Cardiac fibroblast (primary cell): ENCODE measurements at regions not wholly inside any gene's neighbourhood (a gene's known extent, or its start where the extent isn't known, plus 50 kb on each side); places are given as distances from the start of the nearest gene placed in this dataset.

Experiments used
- DNase-seq, 2 donors: peaks; one replicate each; pipeline versions ENCODE4 v3.0.0 to v3.0.0-alpha.2; 2010; ENCODE audit warnings: low read depth in 2 of 2
- H3K4me3 ChIP-seq, 2 donors: replicated peaks in 1 of 2; 1 replicate in 1 of 2; 2 replicates in 1 of 2; pipeline ENCODE4 v1.5.1; 2011; ENCODE audit warnings: low read depth in 2 of 2, low read length in 2 of 2, mild to moderate bottlenecking in 2 of 2, moderate library complexity in 1 of 2
- TF ChIP-seq, protein P1 (sequence below): IDR thresholded peaks from one replicate; pipeline ENCODE4 v1.5.1; 2011; ENCODE audit warnings: low read depth, mild to moderate bottlenecking, low read length, inconsistent platforms

DNA sequence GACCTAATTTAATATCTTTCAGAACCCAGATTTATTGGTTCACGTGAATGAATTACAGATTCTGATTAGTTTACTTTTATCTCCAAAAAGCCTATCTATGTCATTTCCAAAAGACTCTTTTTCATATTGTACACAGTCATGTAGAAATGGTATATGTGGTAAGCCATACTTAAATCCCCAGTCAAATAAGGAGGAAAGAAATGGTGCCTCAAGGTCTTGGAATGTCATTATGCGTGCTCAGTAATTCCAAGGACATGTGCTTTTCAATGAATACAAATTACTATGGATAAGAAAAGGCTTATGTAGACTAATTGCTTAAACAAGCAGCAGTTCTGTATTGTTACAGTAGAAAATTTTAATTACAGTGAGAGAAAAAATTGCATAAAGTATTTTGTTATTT lies 64.1 kb upstream of the TYRP1 start:
- H3K4me3 ChIP-seq = no peak overlapping the region
- TF ChIP-seq, protein P1, sequence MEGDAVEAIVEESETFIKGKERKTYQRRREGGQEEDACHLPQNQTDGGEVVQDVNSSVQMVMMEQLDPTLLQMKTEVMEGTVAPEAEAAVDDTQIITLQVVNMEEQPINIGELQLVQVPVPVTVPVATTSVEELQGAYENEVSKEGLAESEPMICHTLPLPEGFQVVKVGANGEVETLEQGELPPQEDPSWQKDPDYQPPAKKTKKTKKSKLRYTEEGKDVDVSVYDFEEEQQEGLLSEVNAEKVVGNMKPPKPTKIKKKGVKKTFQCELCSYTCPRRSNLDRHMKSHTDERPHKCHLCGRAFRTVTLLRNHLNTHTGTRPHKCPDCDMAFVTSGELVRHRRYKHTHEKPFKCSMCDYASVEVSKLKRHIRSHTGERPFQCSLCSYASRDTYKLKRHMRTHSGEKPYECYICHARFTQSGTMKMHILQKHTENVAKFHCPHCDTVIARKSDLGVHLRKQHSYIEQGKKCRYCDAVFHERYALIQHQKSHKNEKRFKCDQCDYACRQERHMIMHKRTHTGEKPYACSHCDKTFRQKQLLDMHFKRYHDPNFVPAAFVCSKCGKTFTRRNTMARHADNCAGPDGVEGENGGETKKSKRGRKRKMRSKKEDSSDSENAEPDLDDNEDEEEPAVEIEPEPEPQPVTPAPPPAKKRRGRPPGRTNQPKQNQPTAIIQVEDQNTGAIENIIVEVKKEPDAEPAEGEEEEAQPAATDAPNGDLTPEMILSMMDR = no peak
- DNase-seq = no peak

DNA sequence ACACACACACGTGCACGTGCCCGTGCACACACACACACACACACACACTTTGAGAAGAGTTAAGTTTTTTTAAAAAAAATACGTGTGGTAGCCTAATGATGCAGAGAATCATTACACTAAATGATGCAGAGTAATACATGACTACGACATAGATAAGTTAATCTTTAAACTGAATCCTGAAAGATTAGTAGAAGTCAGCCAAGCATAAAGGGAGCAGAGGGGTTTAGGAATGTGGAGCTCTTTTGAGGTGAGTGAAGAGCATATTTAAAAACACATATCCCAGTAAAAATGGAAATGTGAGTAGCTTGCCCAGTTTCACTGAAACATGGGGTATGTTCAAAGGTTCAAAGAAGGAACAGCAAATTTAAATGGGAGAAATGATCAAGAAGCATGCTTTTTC lies 61.3 kb upstream of the TYRP1 start:
- no peak overlapping the region for H3K4me3 ChIP-seq
- no peak for DNase-seq
- TF ChIP-seq, protein P1 = no peak

DNA sequence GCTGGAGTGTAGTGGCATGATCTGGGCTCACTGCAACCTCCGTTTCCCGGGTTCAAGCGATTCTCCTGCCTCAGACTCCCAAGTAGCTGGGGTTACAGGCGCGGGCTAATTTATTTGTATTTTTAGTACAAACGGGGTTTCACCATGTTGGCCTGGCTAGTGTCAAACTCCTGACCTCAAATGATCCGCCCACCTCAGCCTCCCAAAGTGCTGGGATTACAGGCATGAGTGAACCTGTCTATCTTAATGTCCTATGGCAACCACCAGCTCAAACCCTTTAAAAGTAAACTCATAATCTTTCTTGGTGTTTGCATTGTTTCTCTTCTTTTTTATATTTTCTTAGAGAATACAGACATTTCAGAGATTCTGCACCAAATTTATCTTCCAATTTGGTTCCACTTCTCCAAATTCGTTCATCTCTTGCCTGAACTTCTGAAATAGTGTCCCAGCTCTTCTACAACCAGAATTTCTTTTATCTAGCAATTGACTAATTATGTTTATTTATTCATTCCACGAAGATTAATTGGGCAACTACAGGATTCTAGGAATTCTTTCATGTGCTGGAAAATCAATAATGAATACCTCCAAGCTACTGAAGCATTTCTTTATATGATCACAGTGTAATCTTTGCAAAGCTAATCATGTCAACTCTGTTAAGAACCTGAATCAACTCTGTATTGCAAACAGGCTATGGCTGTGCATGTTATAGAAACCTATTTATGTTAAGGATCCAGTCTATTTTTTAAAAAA lies 60.0 kb upstream of the TYRP1 start:
- H3K4me3 ChIP-seq = no peak overlapping the region
- no peak for DNase-seq
- TF ChIP-seq, protein P1 = no peak

DNA sequence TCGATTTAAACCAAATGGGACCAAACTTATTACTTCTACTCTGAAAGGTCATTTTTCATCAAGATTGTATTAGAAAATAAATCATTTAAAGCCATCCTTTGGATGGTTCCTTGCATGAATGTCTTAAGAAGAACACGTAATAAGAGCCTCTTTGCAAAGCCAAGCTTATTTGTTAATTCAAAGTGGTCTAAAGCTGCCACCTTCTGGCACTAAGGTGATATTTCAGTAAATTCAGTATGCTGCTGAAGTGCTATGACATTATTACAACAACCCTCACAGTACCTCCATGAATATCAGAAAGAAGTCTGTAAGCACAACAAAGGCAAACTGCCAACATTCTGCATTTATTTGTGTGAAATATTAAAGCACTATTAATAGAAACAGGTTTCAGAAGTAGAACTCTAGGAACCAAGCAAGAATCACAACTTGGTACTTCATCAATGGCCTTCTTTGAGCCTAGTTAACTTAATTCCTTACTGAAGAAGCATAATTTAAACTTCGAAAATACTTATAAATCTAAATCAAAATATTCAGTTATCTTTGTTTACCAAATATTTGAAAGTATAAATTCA lies 53.1 kb upstream of the TYRP1 start:
- DNase-seq = peak; percentile 68 to 77

DNA sequence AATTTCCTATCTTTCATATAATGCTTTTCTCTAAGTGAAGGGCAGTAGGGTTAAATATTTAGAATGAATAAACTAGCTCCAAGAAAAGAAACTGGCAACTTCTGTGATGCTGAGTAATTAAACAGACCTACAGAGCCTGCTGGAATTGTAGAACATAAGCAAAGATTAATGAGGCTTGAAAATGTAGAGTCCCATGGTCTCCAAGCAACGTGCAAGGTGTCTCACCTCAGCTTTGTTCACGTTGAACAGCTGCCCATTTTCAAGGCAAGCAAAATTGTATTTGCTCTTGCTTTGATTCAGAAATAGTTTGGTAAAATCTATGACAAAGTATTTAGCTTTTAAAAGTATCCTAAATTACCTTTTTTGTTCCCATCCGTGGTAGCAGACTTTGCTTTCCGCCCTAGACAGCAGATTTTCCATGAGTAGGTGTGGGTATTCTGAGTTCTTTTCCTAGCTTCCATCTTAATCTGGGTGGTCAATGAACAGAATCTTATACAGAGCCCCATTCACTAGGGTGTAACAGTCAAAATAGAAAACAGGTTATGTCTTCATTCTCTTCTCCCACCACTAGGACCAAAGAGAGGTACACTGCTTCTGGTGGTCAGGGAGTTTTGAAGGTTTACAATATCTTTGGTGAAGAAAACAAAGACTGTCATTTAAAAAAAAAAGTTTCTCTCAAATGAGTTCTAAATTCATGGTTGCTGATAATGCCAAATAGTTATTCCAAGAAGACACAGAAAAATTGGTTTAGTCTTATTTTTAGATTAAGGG lies 52.1 kb upstream of the TYRP1 start:
- no peak for DNase-seq
- TF ChIP-seq, protein P1 = no peak

More for the DNA sequence above, 53.1 kb upstream of the TYRP1 start:
- H3K4me3 ChIP-seq = no peak overlapping the region
- TF ChIP-seq, protein P1 = peak; percentile 47

More for the DNA sequence above, 52.1 kb upstream of the TYRP1 start:
- H3K4me3 ChIP-seq = no peak overlapping the region
